Mesendoderm (in vitro differentiated cells): ENCODE measurements at regions not wholly inside any gene's neighbourhood (a gene's known extent, or its start where the extent isn't known, plus 50 kb on each side); places are given as distances from the start of the nearest gene placed in this dataset.

Source experiments
- DNase-seq: peaks from one replicate; pipeline ENCODE4 v3.0.0; 2013
- H2AK5ac ChIP-seq: 2 replicates; pipeline ENCODE4 v1.6.1; 2013; ENCODE audit warnings: low read length, inconsistent platforms
- H2BK120ac ChIP-seq: 2 replicates; pipeline ENCODE4 v1.6.1; 2013; ENCODE audit warnings: low read depth, mild to moderate bottlenecking, low read length, moderate library complexity, mixed read lengths
- H2BK15ac ChIP-seq: replicated peaks from 2 replicates; pipeline ENCODE4 v1.6.1; 2013; ENCODE audit warnings: low read depth, mild to moderate bottlenecking, moderate library complexity
- H2BK5ac ChIP-seq: 2 replicates; pipeline ENCODE4 v1.6.1; 2013; ENCODE audit warnings: low read length, inconsistent platforms
- H3K18ac ChIP-seq: 2 replicates; pipeline ENCODE4 v1.6.1; 2013; ENCODE audit warnings: mild to moderate bottlenecking, low read length, mixed read lengths
- H3K23ac ChIP-seq: one replicate; pipeline ENCODE4 v1.6.1; 2013; ENCODE audit warnings: low read length
- H3K27ac ChIP-seq: 2 replicates; pipeline ENCODE4 v1.5.1; 2013; ENCODE audit warnings: low read depth, mild to moderate bottlenecking, inconsistent platforms, low read length, moderate library complexity
- H3K27me3 ChIP-seq: 2 replicates; pipeline ENCODE4 v1.6.1; 2013; ENCODE audit warnings: low read length, control low read depth, mild to moderate bottlenecking, inconsistent platforms; ENCODE audit not compliant: insufficient read depth, poor library complexity
- H3K36me3 ChIP-seq: 2 replicates; pipeline ENCODE4 v1.6.1; 2013; ENCODE audit warnings: low read length, inconsistent platforms; ENCODE audit not compliant: control insufficient read depth, insufficient read depth
- H3K4ac ChIP-seq: one replicate; pipeline ENCODE4 v1.6.1; 2013; ENCODE audit warnings: low read depth, mild to moderate bottlenecking, low read length, moderate library complexity
- H3K4me1 ChIP-seq: 2 replicates; pipeline ENCODE4 v1.6.1; 2013; ENCODE audit warnings: low read depth, low read length, inconsistent platforms; ENCODE audit not compliant: control insufficient read depth
- H3K4me2 ChIP-seq: 2 replicates; pipeline ENCODE4 v1.6.1; 2013; ENCODE audit warnings: low read length
- H3K4me3 ChIP-seq: 2 replicates; pipeline ENCODE4 v1.5.1; 2013; ENCODE audit warnings: mild to moderate bottlenecking, low read length
- H3K56ac ChIP-seq: one replicate; pipeline ENCODE4 v1.6.1; 2013; ENCODE audit warnings: low read length
- H3K79me1 ChIP-seq: 2 replicates; pipeline ENCODE4 v1.6.1; 2013; ENCODE audit warnings: low read length, inconsistent platforms
- H3K79me2 ChIP-seq: 2 replicates; pipeline ENCODE4 v1.6.1; 2013; ENCODE audit warnings: mild to moderate bottlenecking, low read length; ENCODE audit not compliant: control insufficient read depth, insufficient read depth
- H3K9ac ChIP-seq: 2 replicates; pipeline ENCODE4 v1.6.1; 2013; ENCODE audit warnings: low read length, inconsistent platforms
- H4K5ac ChIP-seq: one replicate; pipeline ENCODE4 v1.6.1; 2013; ENCODE audit warnings: low read length
- H4K8ac ChIP-seq: one replicate; pipeline ENCODE4 v1.6.1; 2013; ENCODE audit warnings: low read depth, mild to moderate bottlenecking, control low read depth, low read length, moderate library complexity
- WGBS: extraction: QIAGEN DNeasy Blood & Tissue Kit; methylation state at CpG from one replicate; pipeline ENCODE4 v1.1.7; 2013; ENCODE audit warnings: low lambda C conversion rate, missing lambda C conversion rate; ENCODE audit not compliant: insufficient coverage; ENCODE audit errors: extremely low coverage; 5-methylcytosine and 5-hydroxymethylcytosine counted together

DNA sequence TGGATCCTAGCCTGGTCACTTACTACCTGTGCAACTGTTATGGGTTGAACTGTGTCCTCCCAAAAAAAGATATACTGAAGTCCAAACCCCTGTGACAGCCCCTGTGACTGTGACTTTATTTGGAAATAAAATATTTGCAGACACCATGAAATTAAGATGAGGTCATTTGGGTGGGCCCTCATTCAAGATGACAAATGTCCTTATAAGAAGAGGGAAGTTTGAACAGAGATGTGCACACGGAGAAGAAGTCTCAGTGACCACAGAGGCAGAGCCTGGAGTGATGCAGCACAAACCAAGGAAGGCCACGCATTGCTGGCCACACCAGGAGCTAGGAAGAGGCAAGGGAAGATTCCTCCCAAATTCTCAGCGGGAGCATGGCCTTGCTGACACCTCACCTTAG is 249.7 kb upstream of the RUNX1 start:
- no peak overlapping the region for H2AK5ac ChIP-seq
- H3K56ac ChIP-seq, result no peak overlapping the region
- H3K4me2 ChIP-seq, result no peak overlapping the region
- H3K27me3 ChIP-seq, result no peaks in the 10 kb centered on the region
- no peak overlapping the region for H3K23ac ChIP-seq
- no peak overlapping the region for H2BK120ac ChIP-seq
- no peak for DNase-seq
- H4K8ac ChIP-seq, result no peak overlapping the region
- no peaks in the 10 kb centered on the region for H3K36me3 ChIP-seq
- H3K4me1 ChIP-seq, result peaks cover 7% of the 10 kb centered on the region
- no peak overlapping the region for H3K27ac ChIP-seq
- no peaks in the 10 kb centered on the region for H3K79me1 ChIP-seq
- H3K9ac ChIP-seq, result no peak overlapping the region
- no peak overlapping the region for H3K4ac ChIP-seq
- no peak overlapping the region for H2BK15ac ChIP-seq
- H3K79me2 ChIP-seq, result no peaks in the 10 kb centered on the region
- H3K18ac ChIP-seq, result no peak overlapping the region
- H3K4me3 ChIP-seq, result no peak overlapping the region
- no CpG with 5 or more reads among the region's 3 CpGs for WGBS
- no peak overlapping the region for H4K5ac ChIP-seq
- H2BK5ac ChIP-seq, result no peak overlapping the region

DNA sequence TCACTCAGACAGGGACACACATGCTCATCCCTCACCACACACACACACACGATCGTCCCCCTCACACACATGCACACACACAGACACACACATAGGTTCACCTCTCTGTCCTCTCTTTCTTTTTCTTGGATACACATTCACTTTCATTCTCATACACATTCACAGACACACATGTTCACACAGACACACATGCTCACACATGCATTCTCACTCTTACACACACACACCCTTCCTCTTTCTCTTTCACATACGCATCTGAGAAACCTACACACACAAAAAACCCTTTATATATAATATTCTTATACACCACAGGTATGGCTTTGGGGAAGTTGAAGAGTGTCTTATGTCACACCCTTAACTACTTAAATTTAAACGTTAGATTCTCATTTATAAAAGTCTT is 248.6 kb upstream of the RUNX1 start:
- WGBS, result 100% methylated on average over 1 of the region's 4 CpGs
- Histone ChIP-seq H2BK5ac (no peak overlapping the region), H4K8ac (no peak overlapping the region), H3K9ac (no peak overlapping the region), H2BK15ac (no peak overlapping the region), H4K5ac (no peak overlapping the region), H2BK120ac (no peak overlapping the region), H3K36me3 (no peaks in the 10 kb centered on the region), H3K23ac (no peak overlapping the region), H3K4me1 (peaks cover 7% of the 10 kb centered on the region), H3K79me1 (no peaks in the 10 kb centered on the region), H3K18ac (no peak overlapping the region), H3K27ac (no peak overlapping the region), H3K27me3 (no peaks in the 10 kb centered on the region), H3K4me2 (no peak overlapping the region), H2AK5ac (peak overlapping the region; percentile 19), H3K56ac (no peak overlapping the region), H3K4me3 (no peak overlapping the region), H3K79me2 (no peaks in the 10 kb centered on the region), H3K4ac (no peak overlapping the region)
- no peak for DNase-seq

DNA sequence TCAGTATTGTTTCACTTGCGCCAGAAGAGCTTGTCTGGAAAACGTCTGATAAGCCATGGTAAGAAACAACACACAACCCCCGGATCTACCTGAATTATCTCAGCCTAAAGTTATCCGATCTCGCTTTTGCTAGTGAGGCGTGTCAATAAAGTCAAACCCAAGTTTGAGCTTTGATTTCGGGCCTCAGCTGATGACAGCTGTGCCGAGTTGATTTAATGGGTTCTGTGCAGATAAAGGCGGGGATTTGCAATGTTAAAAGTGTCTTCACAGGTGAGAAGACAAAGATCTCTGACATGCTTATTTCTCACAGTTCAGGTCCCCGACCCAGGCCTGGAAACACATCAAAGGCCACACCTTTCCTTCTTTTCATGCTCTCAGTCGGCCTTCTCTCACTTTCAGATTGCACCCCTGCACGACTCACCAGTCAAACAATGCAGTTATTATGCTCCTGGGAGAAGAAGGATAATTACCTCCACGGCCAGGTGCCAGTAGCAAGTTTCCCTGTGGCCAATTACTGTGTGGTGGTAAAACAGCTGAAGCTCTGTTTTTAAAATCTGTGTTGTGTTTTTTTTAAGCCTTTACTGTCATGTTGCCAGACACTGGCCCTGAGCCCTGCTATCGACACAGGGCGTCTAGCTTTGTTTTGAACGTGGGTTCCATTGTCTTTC is 245.3 kb upstream of the RUNX1 start:
- Histone ChIP-seq H2BK120ac (no peak overlapping the region), H3K4me2 (no peak overlapping the region), H3K36me3 (no peaks in the 10 kb centered on the region), H3K27ac (no peak overlapping the region), H2BK5ac (no peak overlapping the region), H3K9ac (no peak overlapping the region), H3K4me3 (no peak overlapping the region), H4K8ac (no peak overlapping the region), H3K79me1 (no peaks in the 10 kb centered on the region), H3K18ac (no peak overlapping the region), H4K5ac (no peak overlapping the region), H3K4me1 (peaks cover 7% of the 10 kb centered on the region), H3K27me3 (no peaks in the 10 kb centered on the region), H3K79me2 (no peaks in the 10 kb centered on the region), H2AK5ac (no peak overlapping the region), H2BK15ac (no peak overlapping the region), H3K56ac (no peak overlapping the region), H3K23ac (no peak overlapping the region), H3K4ac (no peak overlapping the region)
- no CpG with 5 or more reads among the region's 16 CpGs for WGBS
- peak; percentile 63 for DNase-seq

DNA sequence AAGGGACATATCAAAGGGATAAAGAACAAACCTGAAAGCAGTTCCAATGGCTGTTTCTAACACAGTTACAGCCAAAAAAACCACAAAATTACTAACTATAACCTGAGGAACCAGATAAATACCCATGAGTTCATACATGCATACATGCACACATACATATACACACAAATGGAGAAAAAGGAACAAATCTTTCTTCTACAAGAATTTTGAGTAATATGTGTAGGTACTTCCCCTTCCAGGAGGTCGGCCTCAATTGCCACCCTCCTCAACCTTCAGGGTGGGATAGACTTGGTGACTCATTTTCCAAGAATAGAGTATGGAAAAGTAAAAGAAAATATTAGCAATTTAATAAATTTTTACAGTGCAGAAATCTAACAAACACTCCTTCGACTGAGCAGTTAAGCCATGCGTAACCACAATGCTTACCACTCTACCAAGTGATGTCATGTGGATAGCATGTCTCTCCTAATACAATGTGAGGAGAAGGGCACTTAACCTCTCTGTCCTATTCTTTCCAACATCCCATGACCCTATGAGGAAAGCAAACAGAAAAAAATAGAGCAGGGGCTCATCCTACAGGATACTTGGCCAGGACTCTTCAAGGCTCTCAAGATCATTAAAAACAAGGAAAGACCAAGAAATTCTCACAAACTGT is 243.0 kb upstream of the RUNX1 start:
- no peak overlapping the region for H3K4me3 ChIP-seq
- H3K4ac ChIP-seq, result no peak overlapping the region
- peak; percentile 33 for DNase-seq
- H3K27me3 ChIP-seq, result no peaks in the 10 kb centered on the region
- no peak overlapping the region for H2AK5ac ChIP-seq
- H3K4me2 ChIP-seq, result no peak overlapping the region
- H3K56ac ChIP-seq, result no peak overlapping the region
- no peak overlapping the region for H3K23ac ChIP-seq
- H2BK15ac ChIP-seq, result no peak overlapping the region
- no peak overlapping the region for H3K9ac ChIP-seq
- no peaks in the 10 kb centered on the region for H3K79me2 ChIP-seq
- H3K79me1 ChIP-seq, result no peaks in the 10 kb centered on the region
- H3K27ac ChIP-seq, result no peak overlapping the region
- no peak overlapping the region for H3K18ac ChIP-seq
- peak overlapping the region; percentile 81 for H4K8ac ChIP-seq
- H3K36me3 ChIP-seq, result no peaks in the 10 kb centered on the region
- H2BK120ac ChIP-seq, result no peak overlapping the region
- no peak overlapping the region for H4K5ac ChIP-seq
- no peak overlapping the region for H2BK5ac ChIP-seq
- WGBS, result no CpG with 5 or more reads among the region's 3 CpGs
- H3K4me1 ChIP-seq, result peaks cover 7% of the 10 kb centered on the region

DNA sequence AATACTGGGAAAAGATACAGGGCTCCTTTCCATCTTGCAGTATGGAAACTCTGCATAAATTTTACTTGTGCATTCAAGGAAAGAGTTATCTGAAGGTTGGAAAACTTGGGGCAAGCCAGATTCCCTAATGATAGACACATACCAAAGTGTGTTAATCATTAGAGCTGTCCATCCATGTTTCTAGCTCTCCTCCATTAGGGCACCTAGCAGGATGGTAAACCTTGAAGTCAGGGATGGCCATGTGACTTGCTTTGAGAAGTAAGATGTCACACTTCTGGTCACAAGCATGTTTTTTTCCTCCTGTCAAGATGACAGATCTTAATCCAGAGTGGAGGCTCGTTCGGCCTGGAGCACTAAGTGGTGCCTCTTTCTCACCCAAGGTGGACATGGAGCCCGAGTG is 241.9 kb upstream of the RUNX1 start:
- Histone ChIP-seq H3K18ac (no peak overlapping the region), H3K4ac (no peak overlapping the region), H3K9ac (no peak overlapping the region), H3K36me3 (no peaks in the 10 kb centered on the region), H3K27ac (no peak overlapping the region), H4K5ac (no peak overlapping the region), H4K8ac (no peak overlapping the region), H3K4me3 (no peak overlapping the region), H3K27me3 (no peaks in the 10 kb centered on the region), H2BK5ac (no peak overlapping the region), H3K23ac (no peak overlapping the region), H3K79me2 (no peaks in the 10 kb centered on the region), H2BK120ac (no peak overlapping the region), H3K56ac (no peak overlapping the region), H3K4me2 (no peak overlapping the region), H3K4me1 (peaks cover 7% of the 10 kb centered on the region), H3K79me1 (no peaks in the 10 kb centered on the region), H2BK15ac (no peak overlapping the region), H2AK5ac (no peak overlapping the region)
- no peak for DNase-seq
- no CpG with 5 or more reads among the region's 3 CpGs for WGBS

DNA sequence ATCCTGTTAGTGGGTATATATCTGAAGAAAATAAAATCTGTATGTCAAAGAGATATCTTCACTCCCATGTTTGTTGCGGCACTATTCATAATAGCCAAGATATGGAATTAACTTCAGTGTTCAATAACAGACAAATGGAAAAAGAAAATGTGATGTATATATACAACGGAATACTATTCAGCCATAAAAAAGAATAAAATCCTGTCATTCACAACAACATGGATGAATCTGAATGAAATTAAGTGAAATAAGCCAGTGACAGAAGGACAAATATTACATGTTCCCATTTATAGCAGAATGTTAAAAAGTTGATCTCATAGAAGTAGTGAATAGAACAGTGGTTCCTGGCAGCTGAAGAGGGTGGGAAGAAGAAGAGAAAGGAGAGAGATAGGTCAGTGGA is 239.1 kb upstream of the RUNX1 start:
- Histone ChIP-seq H3K4me1 (no peaks in the 10 kb centered on the region), H3K18ac (no peak overlapping the region), H2AK5ac (no peak overlapping the region), H3K36me3 (no peaks in the 10 kb centered on the region), H3K27ac (no peak overlapping the region), H3K4ac (no peak overlapping the region), H4K8ac (no peak overlapping the region), H3K9ac (no peak overlapping the region), H2BK15ac (no peak overlapping the region), H3K56ac (no peak overlapping the region), H3K4me2 (no peak overlapping the region), H3K79me1 (no peaks in the 10 kb centered on the region), H3K79me2 (no peaks in the 10 kb centered on the region), H4K5ac (no peak overlapping the region), H3K23ac (no peak overlapping the region), H3K27me3 (no peaks in the 10 kb centered on the region), H3K4me3 (no peak overlapping the region), H2BK5ac (no peak overlapping the region), H2BK120ac (no peak overlapping the region)
- no CpG with 5 or more reads among the region's 2 CpGs for WGBS
- DNase-seq, result no peak
